ENCODE measurements at regions not wholly inside any gene's neighbourhood (a gene's known extent, or its start where the extent isn't known, plus 50 kb on each side); places are given as distances from the start of the nearest gene placed in this dataset.

DNA sequence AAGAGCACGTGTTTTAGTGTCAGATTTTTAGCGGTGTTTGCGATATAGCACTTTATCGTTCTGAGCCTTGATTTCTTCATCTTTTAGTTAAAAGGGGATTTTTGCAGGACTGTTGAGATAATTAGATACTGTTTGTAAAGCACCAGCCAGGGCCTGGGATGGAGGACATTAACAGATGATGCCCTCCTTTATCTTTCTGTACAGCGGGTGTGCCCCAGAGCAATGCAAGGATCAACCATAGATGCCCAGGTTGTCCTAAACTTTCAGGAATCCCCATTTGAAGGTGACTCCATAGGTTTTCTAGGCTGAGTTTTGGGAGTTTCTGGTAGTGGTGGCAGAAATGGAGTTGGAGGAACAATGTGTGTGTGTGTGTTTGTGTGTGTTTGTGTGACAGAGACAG is 97.0 kb upstream of the SPRED2 start:
- DNase-seq (ENCODE audit: low read depth in 1 of 2, low spot score in 1 of 2) = no peak
- Histone ChIP-seq H3K27ac (replicated peaks) (no peak overlapping the region), H3K4me3 (replicated peaks; ENCODE audit: insufficient read depth, low read length) (no peak overlapping the region), H3K27me3 (ENCODE audit: insufficient read depth, poor library complexity, severe bottlenecking) (peaks cover 2% of the 10 kb centered on the region)
- TF ChIP-seq GABPA (IDR thresholded peaks at IDR 0.05; ENCODE audit: low read depth) (no peak), POLR2AphosphoS5 (IDR thresholded peaks at IDR 0.05; ENCODE audit: low read depth) (no peak), SPI1 (IDR thresholded peaks at IDR 0.05; ENCODE audit: borderline replicate concordance, low read depth) (no peak)
- TF ChIP-seq, protein P1, sequence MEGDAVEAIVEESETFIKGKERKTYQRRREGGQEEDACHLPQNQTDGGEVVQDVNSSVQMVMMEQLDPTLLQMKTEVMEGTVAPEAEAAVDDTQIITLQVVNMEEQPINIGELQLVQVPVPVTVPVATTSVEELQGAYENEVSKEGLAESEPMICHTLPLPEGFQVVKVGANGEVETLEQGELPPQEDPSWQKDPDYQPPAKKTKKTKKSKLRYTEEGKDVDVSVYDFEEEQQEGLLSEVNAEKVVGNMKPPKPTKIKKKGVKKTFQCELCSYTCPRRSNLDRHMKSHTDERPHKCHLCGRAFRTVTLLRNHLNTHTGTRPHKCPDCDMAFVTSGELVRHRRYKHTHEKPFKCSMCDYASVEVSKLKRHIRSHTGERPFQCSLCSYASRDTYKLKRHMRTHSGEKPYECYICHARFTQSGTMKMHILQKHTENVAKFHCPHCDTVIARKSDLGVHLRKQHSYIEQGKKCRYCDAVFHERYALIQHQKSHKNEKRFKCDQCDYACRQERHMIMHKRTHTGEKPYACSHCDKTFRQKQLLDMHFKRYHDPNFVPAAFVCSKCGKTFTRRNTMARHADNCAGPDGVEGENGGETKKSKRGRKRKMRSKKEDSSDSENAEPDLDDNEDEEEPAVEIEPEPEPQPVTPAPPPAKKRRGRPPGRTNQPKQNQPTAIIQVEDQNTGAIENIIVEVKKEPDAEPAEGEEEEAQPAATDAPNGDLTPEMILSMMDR (IDR thresholded peaks at IDR 0.05; ENCODE audit: insufficient read depth, low read length) = no peak
- TF ChIP-seq, protein P2, sequence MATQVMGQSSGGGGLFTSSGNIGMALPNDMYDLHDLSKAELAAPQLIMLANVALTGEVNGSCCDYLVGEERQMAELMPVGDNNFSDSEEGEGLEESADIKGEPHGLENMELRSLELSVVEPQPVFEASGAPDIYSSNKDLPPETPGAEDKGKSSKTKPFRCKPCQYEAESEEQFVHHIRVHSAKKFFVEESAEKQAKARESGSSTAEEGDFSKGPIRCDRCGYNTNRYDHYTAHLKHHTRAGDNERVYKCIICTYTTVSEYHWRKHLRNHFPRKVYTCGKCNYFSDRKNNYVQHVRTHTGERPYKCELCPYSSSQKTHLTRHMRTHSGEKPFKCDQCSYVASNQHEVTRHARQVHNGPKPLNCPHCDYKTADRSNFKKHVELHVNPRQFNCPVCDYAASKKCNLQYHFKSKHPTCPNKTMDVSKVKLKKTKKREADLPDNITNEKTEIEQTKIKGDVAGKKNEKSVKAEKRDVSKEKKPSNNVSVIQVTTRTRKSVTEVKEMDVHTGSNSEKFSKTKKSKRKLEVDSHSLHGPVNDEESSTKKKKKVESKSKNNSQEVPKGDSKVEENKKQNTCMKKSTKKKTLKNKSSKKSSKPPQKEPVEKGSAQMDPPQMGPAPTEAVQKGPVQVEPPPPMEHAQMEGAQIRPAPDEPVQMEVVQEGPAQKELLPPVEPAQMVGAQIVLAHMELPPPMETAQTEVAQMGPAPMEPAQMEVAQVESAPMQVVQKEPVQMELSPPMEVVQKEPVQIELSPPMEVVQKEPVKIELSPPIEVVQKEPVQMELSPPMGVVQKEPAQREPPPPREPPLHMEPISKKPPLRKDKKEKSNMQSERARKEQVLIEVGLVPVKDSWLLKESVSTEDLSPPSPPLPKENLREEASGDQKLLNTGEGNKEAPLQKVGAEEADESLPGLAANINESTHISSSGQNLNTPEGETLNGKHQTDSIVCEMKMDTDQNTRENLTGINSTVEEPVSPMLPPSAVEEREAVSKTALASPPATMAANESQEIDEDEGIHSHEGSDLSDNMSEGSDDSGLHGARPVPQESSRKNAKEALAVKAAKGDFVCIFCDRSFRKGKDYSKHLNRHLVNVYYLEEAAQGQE (IDR thresholded peaks at IDR 0.05; ENCODE audit: insufficient replicate concordance, low read depth) = no peak

DNA sequence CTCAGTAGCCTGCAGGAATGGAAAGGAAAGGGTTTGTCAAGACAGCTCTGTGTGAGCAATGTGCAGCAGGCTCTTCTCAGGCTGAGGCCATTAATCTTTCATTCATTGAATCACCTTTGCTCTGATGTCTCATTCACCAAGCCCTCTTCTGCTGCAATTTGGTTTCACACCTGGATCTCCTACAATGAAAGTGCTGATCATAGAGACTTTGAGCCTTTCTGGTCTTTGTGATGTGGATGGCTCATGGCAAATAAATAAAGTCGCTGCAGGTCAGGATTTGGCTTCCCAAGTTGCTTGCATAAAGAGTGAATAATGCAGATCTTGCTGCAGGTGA is 95.8 kb upstream of the SPRED2 start:
- no peak overlapping the region for H3K4me3 ChIP-seq (replicated peaks; ENCODE audit: insufficient read depth, low read length)
- no peak for DNase-seq (ENCODE audit: low read depth in 1 of 2, low spot score in 1 of 2)
- TF ChIP-seq, protein P1 (IDR thresholded peaks at IDR 0.05; ENCODE audit: insufficient read depth, low read length) = no peak
- TF ChIP-seq POLR2AphosphoS5 (IDR thresholded peaks at IDR 0.05; ENCODE audit: low read depth) (no peak), SPI1 (IDR thresholded peaks at IDR 0.05; ENCODE audit: borderline replicate concordance, low read depth) (no peak), GABPA (IDR thresholded peaks at IDR 0.05; ENCODE audit: low read depth) (no peak)
- TF ChIP-seq, protein P2 (IDR thresholded peaks at IDR 0.05; ENCODE audit: insufficient replicate concordance, low read depth) = no peak
- H3K27me3 ChIP-seq (ENCODE audit: insufficient read depth, poor library complexity, severe bottlenecking) = peaks cover 2% of the 10 kb centered on the region
- no peak overlapping the region for H3K27ac ChIP-seq (replicated peaks)

DNA sequence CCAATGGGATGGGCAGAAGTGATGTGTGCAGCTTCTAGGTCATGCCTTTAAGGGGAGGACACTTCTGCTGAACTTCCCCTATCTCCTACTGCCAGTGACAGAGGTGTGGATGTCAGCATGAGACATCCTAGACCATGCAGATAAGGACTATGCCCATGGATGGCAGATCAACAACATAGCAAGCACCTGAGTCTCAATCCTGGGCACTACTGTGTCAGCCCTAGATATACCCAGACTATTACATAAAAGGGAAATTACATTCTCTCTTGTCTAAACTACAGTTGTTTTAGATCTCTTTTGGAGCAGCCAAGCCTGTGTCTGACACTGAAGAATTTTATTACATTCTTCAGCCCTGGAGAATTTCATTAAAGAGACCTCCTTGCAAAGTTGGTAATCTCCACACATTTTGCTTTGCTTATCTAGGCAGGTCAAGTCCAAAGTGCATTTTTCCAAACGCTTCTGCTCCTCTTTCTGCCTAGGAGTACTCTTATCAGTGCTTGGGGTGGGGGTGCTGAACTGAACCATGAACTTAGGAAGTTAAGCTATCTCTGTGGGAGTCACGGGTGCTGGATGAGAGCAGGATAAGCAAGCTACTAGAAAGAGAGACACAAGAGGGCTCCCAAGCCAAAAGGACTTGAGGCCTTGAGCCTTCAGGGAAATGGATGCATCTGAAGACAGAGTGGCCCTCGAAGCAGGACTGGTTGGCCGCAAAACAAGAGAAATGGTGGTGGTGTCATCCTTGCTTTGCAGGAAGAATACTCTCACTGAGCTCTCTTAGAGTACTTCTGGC is 95.2 kb upstream of the SPRED2 start:
- DNase-seq (ENCODE audit: low read depth in 1 of 2, low spot score in 1 of 2) = no peak
- TF ChIP-seq, protein P1 (IDR thresholded peaks at IDR 0.05; ENCODE audit: insufficient read depth, low read length) = no peak
- no peak for TF ChIP-seq SPI1 (IDR thresholded peaks at IDR 0.05; ENCODE audit: borderline replicate concordance, low read depth)
- TF ChIP-seq, protein P2 (IDR thresholded peaks at IDR 0.05; ENCODE audit: insufficient replicate concordance, low read depth) = no peak
- no peak for TF ChIP-seq GABPA (IDR thresholded peaks at IDR 0.05; ENCODE audit: low read depth)
- H3K4me3 ChIP-seq (replicated peaks; ENCODE audit: insufficient read depth, low read length) = no peak overlapping the region
- no peak overlapping the region for H3K27ac ChIP-seq (replicated peaks)
- peaks cover 2% of the 10 kb centered on the region for H3K27me3 ChIP-seq (ENCODE audit: insufficient read depth, poor library complexity, severe bottlenecking)

Data from HL-60 (cell line).